PC-9 (cell line): ENCODE measurements at regions not wholly inside any gene's neighbourhood (a gene's known extent, or its start where the extent isn't known, plus 50 kb on each side); places are given as distances from the start of the nearest gene placed in this dataset.

Experiments used
- CTCF ChIP-seq: fragments of 200-600 bp; sonication (generic); conservative IDR thresholded peaks from 2 replicates; pipeline ENCODE4 v1.6.1; 2017; ENCODE audit warnings: mixed run types, antibody characterized with exemption, mild to moderate bottlenecking, moderate library complexity
- EZH2 ChIP-seq: fragments of 200-600 bp; sonication (generic); IDR thresholded peaks from 2 replicates; pipeline ENCODE4 v1.8.0; 2017; ENCODE audit warnings: antibody characterized with exemption, low read depth

DNA sequence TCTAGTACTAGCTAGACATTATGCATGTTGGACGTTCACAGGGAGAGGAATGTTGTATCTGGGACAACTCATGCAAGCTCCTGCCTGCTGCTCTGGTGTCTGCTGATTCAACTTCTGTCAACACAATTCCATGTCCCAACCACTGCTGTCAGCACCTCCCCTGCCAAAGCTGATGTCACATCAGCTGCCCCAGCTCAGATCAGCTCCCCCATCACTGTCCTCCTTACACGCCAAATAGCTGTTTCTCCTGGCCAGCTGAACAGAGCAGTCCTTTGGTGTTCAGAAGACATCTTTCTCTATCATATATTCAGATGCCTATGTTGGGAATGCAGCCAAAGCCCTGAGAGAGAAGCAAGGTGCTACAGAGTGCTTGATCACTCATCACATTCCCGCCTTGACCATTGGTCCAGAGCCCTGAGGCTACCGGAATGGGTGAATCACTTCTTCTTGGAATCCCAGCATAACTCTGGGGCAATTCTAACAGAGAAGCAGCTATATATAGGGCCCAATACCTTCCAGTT is 223.3 kb downstream of the SEC61B start:
- TF ChIP-seq CTCF (no peak), EZH2 (no peak)
